Stimulated activated CD4-positive, alpha-beta T cell treated with anti-CD3 and anti-CD28 coated beads, Interleukin-15, amount 100 ng/mL, for 1 hour (primary cell): ENCODE measurements at regions not wholly inside any gene's neighbourhood (a gene's known extent, or its start where the extent isn't known, plus 50 kb on each side); places are given as distances from the start of the nearest gene placed in this dataset.

Experiments
- DNase-seq, 2 donors: peaks; one replicate each; pipeline ENCODE4 v3.0.0-alpha.2; 2020; ENCODE audit warnings: low read depth in 1 of 2, low spot score in 1 of 2

- DNase-seq: no peak
Measured at GRCh38 chr9:79357616-79358015, 214.1 kb upstream of the TLE4 start.

GRCh38 chr9:79360387-79361347 lies 211.1 kb upstream of the TLE4 start:
- no peak for DNase-seq

- DNase-seq: no peak
Measured at GRCh38 chr9:79362100-79363081, 209.4 kb upstream of the TLE4 start.

GRCh38 chr9:79369676-79370075 lies 202.1 kb upstream of the TLE4 start:
- DNase-seq: no peak

- no peak for DNase-seq
Measured at GRCh38 chr9:79371301-79371700, 200.5 kb upstream of the TLE4 start.

- DNase-seq: no peak
Measured at GRCh38 chr9:79371948-79372555, 199.7 kb upstream of the TLE4 start.

- no peak for DNase-seq
Measured at GRCh38 chr9:79377339-79377855, 194.4 kb upstream of the TLE4 start.

GRCh38 chr9:79378107-79378506 lies 193.7 kb upstream of the TLE4 start:
- DNase-seq: no peak

- DNase-seq: no peak
Measured at GRCh38 chr9:79382044-79382443, 189.7 kb upstream of the TLE4 start.

- no peak for DNase-seq
Measured at GRCh38 chr9:79382458-79382857, 189.3 kb upstream of the TLE4 start.

- no peak for DNase-seq
Measured at GRCh38 chr9:79383096-79383495, 188.7 kb upstream of the TLE4 start.

- no peak for DNase-seq
Measured at GRCh38 chr9:79384091-79384490, 187.7 kb upstream of the TLE4 start.

- no peak for DNase-seq
Measured at GRCh38 chr9:79384501-79384900, 187.3 kb upstream of the TLE4 start.

- no peak for DNase-seq
Measured at GRCh38 chr9:79387101-79387835, 184.5 kb upstream of the TLE4 start.

GRCh38 chr9:79390077-79390698 lies 181.6 kb upstream of the TLE4 start:
- DNase-seq: no peak

- no peak for DNase-seq
Measured at GRCh38 chr9:79390781-79391770, 180.7 kb upstream of the TLE4 start.

- no peak for DNase-seq
Measured at GRCh38 chr9:79395228-79395627, 176.5 kb upstream of the TLE4 start.

GRCh38 chr9:79395755-79396154 lies 176.0 kb upstream of the TLE4 start:
- no peak for DNase-seq

- no peak for DNase-seq
Measured at GRCh38 chr9:79396168-79396567, 175.6 kb upstream of the TLE4 start.
